H9 (cell line): ENCODE measurements at regions not wholly inside any gene's neighbourhood (a gene's known extent, or its start where the extent isn't known, plus 50 kb on each side); places are given as distances from the start of the nearest gene placed in this dataset.

Source experiments
- DNase-seq: peaks from one replicate; pipeline ENCODE4 v3.0.0-alpha.2; 2017
- H2AFZ ChIP-seq: one replicate; pipeline ENCODE4 v1.6.1; 2013; ENCODE audit warnings: mild to moderate bottlenecking, low read length, control low read depth, moderate library complexity
- H2AK5ac ChIP-seq: 2 replicates; pipeline ENCODE4 v1.6.1; 2013; ENCODE audit warnings: low read length, control low read depth, mixed read lengths; ENCODE audit not compliant: insufficient read length
- H2BK120ac ChIP-seq: one replicate; pipeline ENCODE4 v1.6.1; 2013; ENCODE audit warnings: low read depth, mild to moderate bottlenecking, low read length, control low read depth, inconsistent platforms; ENCODE audit not compliant: poor library complexity, severe bottlenecking
- H2BK12ac ChIP-seq: 2 replicates; pipeline ENCODE4 v1.6.1; 2013; ENCODE audit warnings: low read length, control low read depth, mixed read lengths, low read depth; ENCODE audit not compliant: insufficient read length
- H2BK15ac ChIP-seq: 2 replicates; pipeline ENCODE4 v1.6.1; 2013; ENCODE audit warnings: low read depth, low read length, control low read depth
- H2BK20ac ChIP-seq: one replicate; pipeline ENCODE4 v1.6.1; 2013; ENCODE audit warnings: low read depth, mild to moderate bottlenecking, low read length, control low read depth, inconsistent platforms; ENCODE audit not compliant: poor library complexity, severe bottlenecking
- H2BK5ac ChIP-seq: 2 replicates; pipeline ENCODE4 v1.6.1; 2013; ENCODE audit warnings: low read length, control low read depth, mixed read lengths; ENCODE audit not compliant: insufficient read length
- H3K14ac ChIP-seq: 2 replicates; pipeline ENCODE4 v1.6.1; 2013; ENCODE audit warnings: low read length, control low read depth; ENCODE audit not compliant: insufficient read depth
- H3K18ac ChIP-seq: 2 replicates; pipeline ENCODE4 v1.6.1; 2013; ENCODE audit warnings: low read depth, mild to moderate bottlenecking, mixed read lengths, low read length, control low read depth; ENCODE audit not compliant: insufficient read length
- H3K23ac ChIP-seq: 2 replicates; pipeline ENCODE4 v1.6.1; 2013; ENCODE audit warnings: low read length, control low read depth, mixed read lengths, low read depth; ENCODE audit not compliant: insufficient read length
- H3K23me2 ChIP-seq: 2 replicates; pipeline ENCODE4 v1.6.1; 2013; ENCODE audit warnings: low read depth, mild to moderate bottlenecking, mixed read lengths, low read length, control low read depth; ENCODE audit not compliant: insufficient read length, poor library complexity, severe bottlenecking
- H3K27ac ChIP-seq: 2 replicates; pipeline ENCODE4 v1.5.1; 2013; ENCODE audit warnings: low read length, control low read depth, mixed read lengths, low read depth; ENCODE audit not compliant: insufficient read length
- H3K27me3 ChIP-seq: 2 replicates; pipeline ENCODE4 v1.6.1; 2013; ENCODE audit warnings: low read length, control low read depth, inconsistent platforms; ENCODE audit not compliant: insufficient read depth
- H3K4ac ChIP-seq: 2 replicates; pipeline ENCODE4 v1.6.1; 2013; ENCODE audit warnings: low read depth, mild to moderate bottlenecking, control low read depth, inconsistent platforms, low read length, moderate library complexity
- H3K4me1 ChIP-seq: 2 replicates; pipeline ENCODE4 v1.6.1; 2013; ENCODE audit warnings: low read length, control low read depth, inconsistent platforms; ENCODE audit not compliant: insufficient read depth
- H3K4me2 ChIP-seq: 2 replicates; pipeline ENCODE4 v1.6.1; 2013; ENCODE audit warnings: low read length, control low read depth, mixed read lengths; ENCODE audit not compliant: insufficient read length, insufficient read depth
- H3K56ac ChIP-seq: 2 replicates; pipeline ENCODE4 v1.6.1; 2013; ENCODE audit warnings: low read depth, mild to moderate bottlenecking, mixed read lengths, low read length, control low read depth; ENCODE audit not compliant: insufficient read length
- H3K79me1 ChIP-seq: 2 replicates; pipeline ENCODE4 v1.6.1; 2013; ENCODE audit warnings: low read depth, mild to moderate bottlenecking, moderate library complexity, low read length, control low read depth, inconsistent platforms; ENCODE audit not compliant: insufficient read depth, poor library complexity, severe bottlenecking
- H3K79me2 ChIP-seq: 2 replicates; pipeline ENCODE4 v1.6.1; 2013; ENCODE audit warnings: low read length, control low read depth, inconsistent platforms; ENCODE audit not compliant: insufficient read depth
- H3K9ac ChIP-seq: 2 replicates; pipeline ENCODE4 v1.6.1; 2013; ENCODE audit warnings: low read length, control low read depth, mixed read lengths; ENCODE audit not compliant: insufficient read length; ENCODE audit errors: extremely low read depth
- H3K9me3 ChIP-seq: one replicate; pipeline ENCODE4 v1.6.1; 2013; ENCODE audit warnings: low read depth, low read length, inconsistent platforms; ENCODE audit not compliant: control insufficient read depth
- H3T11ph ChIP-seq: one replicate; pipeline ENCODE4 v1.6.1; 2013; ENCODE audit warnings: mild to moderate bottlenecking, low read length, control low read depth, inconsistent platforms
- H4K20me1 ChIP-seq: one replicate; pipeline ENCODE4 v1.6.1; 2013; ENCODE audit not compliant: control insufficient read depth, insufficient read length, insufficient read depth
- H4K5ac ChIP-seq: 2 replicates; pipeline ENCODE4 v1.6.1; 2013; ENCODE audit warnings: low read depth, mild to moderate bottlenecking, mixed read lengths, low read length, control low read depth; ENCODE audit not compliant: insufficient read length
- H4K8ac ChIP-seq: replicated peaks from 2 replicates; pipeline ENCODE4 v1.6.1; 2013; ENCODE audit warnings: low read length, control low read depth, mixed read lengths, low read depth; ENCODE audit not compliant: insufficient read length
- H4K91ac ChIP-seq: 2 replicates; pipeline ENCODE4 v1.6.1; 2013; ENCODE audit warnings: low read depth, mild to moderate bottlenecking, moderate library complexity, mixed read lengths, low read length, control low read depth; ENCODE audit not compliant: insufficient read length
- H3K27ac Mint-ChIP-seq, 3 experiments: 2 replicates in 2 of 3; 3 replicates in 1 of 3; pipeline ENCODE4 v1.8.0; 2020 to 2021; ENCODE audit warnings: mixed read lengths in 3 of 3, mild to moderate bottlenecking in 1 of 3, moderate library complexity in 1 of 3
- H3K27me3 Mint-ChIP-seq: 2 replicates; pipeline ENCODE4 v1.8.0; 2021; ENCODE audit warnings: low read depth, mild to moderate bottlenecking, moderate library complexity, mixed read lengths
- H3K36me3 Mint-ChIP-seq, 3 experiments: 2 replicates in 2 of 3; 3 replicates in 1 of 3; pipeline ENCODE4 v1.8.0; 2020 to 2021; ENCODE audit warnings: low read depth in 3 of 3, mixed read lengths in 3 of 3; ENCODE audit not compliant: insufficient read depth in 1 of 3
- H3K4me1 Mint-ChIP-seq, 2 experiments: 2 replicates each; pipeline ENCODE4 v1.8.0; 2020; ENCODE audit warnings: mixed read lengths in 2 of 2
- H3K4me3 Mint-ChIP-seq, 2 experiments: 2 replicates in 1 of 2; 3 replicates in 1 of 2; pipeline ENCODE4 v1.8.0; 2020 to 2021; ENCODE audit warnings: mild to moderate bottlenecking in 2 of 2, mixed read lengths in 2 of 2, moderate library complexity in 1 of 2
- H3K9me3 Mint-ChIP-seq, 2 experiments: 2 replicates in 1 of 2; 3 replicates in 1 of 2; pipeline ENCODE4 v1.8.0; 2020; ENCODE audit warnings: mild to moderate bottlenecking in 2 of 2, mixed read lengths in 2 of 2, moderate library complexity in 1 of 2
- WGBS: extraction: QIAGEN DNeasy Blood & Tissue Kit; methylation state at CpG from one replicate; pipeline ENCODE4 v1.1.7; 2013; ENCODE audit warnings: missing lambda C conversion rate, low lambda C conversion rate, mixed read lengths; ENCODE audit not compliant: insufficient read length; ENCODE audit errors: extremely low coverage; 5-methylcytosine and 5-hydroxymethylcytosine counted together
- TF ChIP-seq, protein P1 (sequence below): fragments of 200-600 bp; sonication (generic); conservative IDR thresholded peaks from 3 replicates; pipeline ENCODE4 v1.8.0; 2021; ENCODE audit warnings: antibody characterized with exemption, mild to moderate bottlenecking

DNA sequence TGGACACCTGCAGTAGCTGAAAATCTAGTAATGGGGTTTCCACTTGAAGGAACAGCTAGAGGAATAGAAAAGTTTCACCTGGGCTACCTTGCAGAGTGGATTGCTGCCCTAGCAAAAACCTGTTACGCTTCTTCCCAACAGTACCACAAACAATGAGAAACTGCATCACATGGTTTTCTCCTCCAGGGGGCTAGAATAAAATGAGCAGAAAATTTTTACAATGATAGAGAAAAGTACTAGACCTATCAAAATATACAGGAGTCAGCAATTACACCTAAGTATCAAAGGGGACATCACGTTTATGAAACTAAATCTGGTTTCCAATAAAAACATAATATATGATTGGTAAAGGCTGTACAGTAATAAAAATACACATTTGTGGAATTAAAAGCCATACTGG lies 423.1 kb upstream of the PITX2 start:
- no peaks in the 10 kb centered on the region; a peak in 2 of 7 replicates for H3K36me3 Mint-ChIP-seq
- no peak overlapping the region for H3K4me2 ChIP-seq
- no peaks in the 10 kb centered on the region; the same call in 1 of the 2 replicates for H3K4me1 ChIP-seq
- no peak overlapping the region for H3K4ac ChIP-seq
- TF ChIP-seq, protein P1, sequence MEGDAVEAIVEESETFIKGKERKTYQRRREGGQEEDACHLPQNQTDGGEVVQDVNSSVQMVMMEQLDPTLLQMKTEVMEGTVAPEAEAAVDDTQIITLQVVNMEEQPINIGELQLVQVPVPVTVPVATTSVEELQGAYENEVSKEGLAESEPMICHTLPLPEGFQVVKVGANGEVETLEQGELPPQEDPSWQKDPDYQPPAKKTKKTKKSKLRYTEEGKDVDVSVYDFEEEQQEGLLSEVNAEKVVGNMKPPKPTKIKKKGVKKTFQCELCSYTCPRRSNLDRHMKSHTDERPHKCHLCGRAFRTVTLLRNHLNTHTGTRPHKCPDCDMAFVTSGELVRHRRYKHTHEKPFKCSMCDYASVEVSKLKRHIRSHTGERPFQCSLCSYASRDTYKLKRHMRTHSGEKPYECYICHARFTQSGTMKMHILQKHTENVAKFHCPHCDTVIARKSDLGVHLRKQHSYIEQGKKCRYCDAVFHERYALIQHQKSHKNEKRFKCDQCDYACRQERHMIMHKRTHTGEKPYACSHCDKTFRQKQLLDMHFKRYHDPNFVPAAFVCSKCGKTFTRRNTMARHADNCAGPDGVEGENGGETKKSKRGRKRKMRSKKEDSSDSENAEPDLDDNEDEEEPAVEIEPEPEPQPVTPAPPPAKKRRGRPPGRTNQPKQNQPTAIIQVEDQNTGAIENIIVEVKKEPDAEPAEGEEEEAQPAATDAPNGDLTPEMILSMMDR: peak; percentile 60
- no peak overlapping the region for H2BK120ac ChIP-seq
- no CpG with 5 or more reads among the region's 2 CpGs for WGBS
- H3K27me3 Mint-ChIP-seq: no peaks in the 10 kb centered on the region
- H2AFZ ChIP-seq: no peak overlapping the region
- no peak overlapping the region for H3K56ac ChIP-seq
- H3K27me3 ChIP-seq: no peaks in the 10 kb centered on the region
- no peak overlapping the region for H2AK5ac ChIP-seq
- no peak overlapping the region for H3K18ac ChIP-seq
- H4K5ac ChIP-seq: no peak overlapping the region
- H3K9me3 Mint-ChIP-seq: peaks cover 0 to 2% of the 10 kb centered on the region in 2 experiments; a peak in 3 of 5 replicates
- no peak overlapping the region for H3K23ac ChIP-seq
- no peak for DNase-seq
- H3K23me2 ChIP-seq: no peaks in the 10 kb centered on the region
- H3T11ph ChIP-seq: no peak overlapping the region
- H3K79me2 ChIP-seq: no peaks in the 10 kb centered on the region
- H4K8ac ChIP-seq: no peak overlapping the region
- H2BK20ac ChIP-seq: no peak overlapping the region
- H3K9ac ChIP-seq: no peak overlapping the region
- H3K14ac ChIP-seq: no peak overlapping the region
- no peak overlapping the region for H2BK5ac ChIP-seq
- H4K91ac ChIP-seq: no peak overlapping the region
- no peak overlapping the region for H3K27ac ChIP-seq
- no peak overlapping the region for H2BK15ac ChIP-seq
- peaks cover 0 to 13% of the 10 kb centered on the region in 2 experiments; a peak in 2 of 4 replicates for H3K4me1 Mint-ChIP-seq
- no peaks in the 10 kb centered on the region for H3K79me1 ChIP-seq
- no peaks in the 10 kb centered on the region for H3K9me3 ChIP-seq
- no peak overlapping the region for H3K4me3 Mint-ChIP-seq
- no peak overlapping the region for H2BK12ac ChIP-seq
- no peak overlapping the region for H3K27ac Mint-ChIP-seq
- H4K20me1 ChIP-seq: no peaks in the 10 kb centered on the region
